ENCODE measurements at regions not wholly inside any gene's neighbourhood (a gene's known extent, or its start where the extent isn't known, plus 50 kb on each side); places are given as distances from the start of the nearest gene placed in this dataset.

GRCh38 chr1:68799096-68799495 lies 302.2 kb upstream of the DEPDC1 start:
- Histone ChIP-seq H3K9me3 (no peaks in the 10 kb centered on the region), H3K4me3 (no peak overlapping the region), H3K27ac (no peak overlapping the region), H3K36me3 (no peaks in the 10 kb centered on the region), H3K27me3 (no peaks in the 10 kb centered on the region), H3K4me1 (peaks cover 0 to 6% (median 0%) of the 10 kb centered on the region in 3 donors)
- TF ChIP-seq EP300 (IDR thresholded peaks at IDR 0.05) (no peak), POLR2AphosphoS5 (IDR thresholded peaks at IDR 0.05) (no peak), POLR2A (IDR thresholded peaks at IDR 0.05) (no peak)
- TF ChIP-seq, protein P1, sequence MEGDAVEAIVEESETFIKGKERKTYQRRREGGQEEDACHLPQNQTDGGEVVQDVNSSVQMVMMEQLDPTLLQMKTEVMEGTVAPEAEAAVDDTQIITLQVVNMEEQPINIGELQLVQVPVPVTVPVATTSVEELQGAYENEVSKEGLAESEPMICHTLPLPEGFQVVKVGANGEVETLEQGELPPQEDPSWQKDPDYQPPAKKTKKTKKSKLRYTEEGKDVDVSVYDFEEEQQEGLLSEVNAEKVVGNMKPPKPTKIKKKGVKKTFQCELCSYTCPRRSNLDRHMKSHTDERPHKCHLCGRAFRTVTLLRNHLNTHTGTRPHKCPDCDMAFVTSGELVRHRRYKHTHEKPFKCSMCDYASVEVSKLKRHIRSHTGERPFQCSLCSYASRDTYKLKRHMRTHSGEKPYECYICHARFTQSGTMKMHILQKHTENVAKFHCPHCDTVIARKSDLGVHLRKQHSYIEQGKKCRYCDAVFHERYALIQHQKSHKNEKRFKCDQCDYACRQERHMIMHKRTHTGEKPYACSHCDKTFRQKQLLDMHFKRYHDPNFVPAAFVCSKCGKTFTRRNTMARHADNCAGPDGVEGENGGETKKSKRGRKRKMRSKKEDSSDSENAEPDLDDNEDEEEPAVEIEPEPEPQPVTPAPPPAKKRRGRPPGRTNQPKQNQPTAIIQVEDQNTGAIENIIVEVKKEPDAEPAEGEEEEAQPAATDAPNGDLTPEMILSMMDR (IDR thresholded peaks at IDR 0.05): no peak
- no peak for ATAC-seq

DNA sequence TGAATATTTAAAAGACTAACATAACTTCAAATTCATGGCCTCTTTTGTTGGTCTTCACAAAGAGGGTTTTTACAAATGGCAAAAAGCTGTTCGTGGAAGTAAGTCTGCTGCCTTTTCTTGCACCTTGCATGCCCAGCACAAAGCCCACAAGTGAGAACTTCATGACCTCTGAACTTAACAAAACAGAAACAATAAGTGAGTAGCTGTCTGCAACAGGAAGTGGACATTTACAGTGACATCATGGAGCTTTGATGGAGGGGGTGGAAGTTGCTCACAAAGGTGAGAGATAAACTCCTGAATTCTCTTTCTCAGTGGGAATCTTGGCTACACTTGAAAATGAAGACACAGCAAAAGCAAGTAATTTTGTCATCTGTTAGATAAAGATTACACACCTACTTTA lies 303.3 kb upstream of the DEPDC1 start:
- Histone ChIP-seq H3K27me3 (no peaks in the 10 kb centered on the region), H3K36me3 (no peaks in the 10 kb centered on the region), H3K4me1 (peaks cover 0 to 6% (median 0%) of the 10 kb centered on the region in 3 donors), H3K9me3 (no peaks in the 10 kb centered on the region), H3K4me3 (no peak overlapping the region), H3K27ac (no peak overlapping the region)
- ATAC-seq: no peak
- WGBS, 2 donors (ENCODE audit: low coverage in 1 of 2): 71 to 100% methylated on average over 1 of the region's 1 CpG
- TF ChIP-seq, protein P1 (IDR thresholded peaks at IDR 0.05): no peak
- TF ChIP-seq POLR2AphosphoS5 (IDR thresholded peaks at IDR 0.05) (no peak), POLR2A (IDR thresholded peaks at IDR 0.05) (no peak), EP300 (IDR thresholded peaks at IDR 0.05) (no peak)

- Histone ChIP-seq H3K4me3 (no peak overlapping the region), H3K27ac (no peak overlapping the region), H3K36me3 (no peaks in the 10 kb centered on the region), H3K4me1 (peaks cover 0 to 6% (median 0%) of the 10 kb centered on the region in 3 donors), H3K9me3 (no peaks in the 10 kb centered on the region), H3K27me3 (no peaks in the 10 kb centered on the region)
- WGBS, 2 donors (ENCODE audit: low coverage in 1 of 2): 65 to 71% methylated on average over 3 to 4 of the region's 5 CpGs
- TF ChIP-seq POLR2A (IDR thresholded peaks at IDR 0.05) (no peak), POLR2AphosphoS5 (IDR thresholded peaks at IDR 0.05) (no peak), EP300 (IDR thresholded peaks at IDR 0.05) (no peak)
- TF ChIP-seq, protein P1 (IDR thresholded peaks at IDR 0.05): no peak
- no peak for ATAC-seq
Observed at GRCh38 chr1:68801440-68801839, 304.6 kb upstream of the DEPDC1 start.

DNA sequence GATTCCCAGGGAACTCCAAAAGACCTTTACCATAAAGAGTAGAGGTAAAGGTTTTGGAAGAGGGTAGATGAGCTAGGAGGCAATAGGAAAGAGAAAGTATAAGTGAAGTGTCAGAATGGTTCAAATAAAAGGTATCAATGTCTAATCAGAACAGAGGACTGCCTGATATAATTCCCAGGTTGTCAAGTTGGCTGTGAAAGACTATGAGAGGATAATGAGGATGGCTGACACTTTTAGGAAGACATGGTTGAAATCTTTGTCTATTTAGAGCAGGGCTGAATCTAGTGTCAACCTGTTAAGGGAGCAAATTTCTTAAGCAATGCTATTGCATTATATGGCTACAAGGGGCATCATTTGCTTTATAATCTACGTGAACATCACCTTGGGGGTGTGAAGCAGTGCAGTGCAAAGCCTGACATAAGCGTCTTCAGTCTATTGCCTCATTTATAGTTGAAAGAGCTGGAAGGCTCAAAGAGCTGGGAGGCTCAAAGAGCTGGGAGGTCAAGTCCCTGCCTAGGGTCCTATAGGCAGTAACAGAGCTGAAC lies 308.3 kb upstream of the DEPDC1 start:
- no peak for ATAC-seq
- H3K36me3 ChIP-seq: no peaks in the 10 kb centered on the region
- TF ChIP-seq POLR2AphosphoS5 (IDR thresholded peaks at IDR 0.05): no peak
- TF ChIP-seq POLR2A (IDR thresholded peaks at IDR 0.05): no peak
- TF ChIP-seq EP300 (IDR thresholded peaks at IDR 0.05): no peak
- TF ChIP-seq, protein P1 (IDR thresholded peaks at IDR 0.05): no peak
- H3K27ac ChIP-seq: no peak overlapping the region
- no peaks in the 10 kb centered on the region for H3K9me3 ChIP-seq
- no peaks in the 10 kb centered on the region for H3K4me1 ChIP-seq
- H3K27me3 ChIP-seq: no peaks in the 10 kb centered on the region
- no peak overlapping the region for H3K4me3 ChIP-seq
- 88 to 100% methylated on average over 2 of the region's 2 CpGs for WGBS, 2 donors (ENCODE audit: low coverage in 1 of 2)

DNA sequence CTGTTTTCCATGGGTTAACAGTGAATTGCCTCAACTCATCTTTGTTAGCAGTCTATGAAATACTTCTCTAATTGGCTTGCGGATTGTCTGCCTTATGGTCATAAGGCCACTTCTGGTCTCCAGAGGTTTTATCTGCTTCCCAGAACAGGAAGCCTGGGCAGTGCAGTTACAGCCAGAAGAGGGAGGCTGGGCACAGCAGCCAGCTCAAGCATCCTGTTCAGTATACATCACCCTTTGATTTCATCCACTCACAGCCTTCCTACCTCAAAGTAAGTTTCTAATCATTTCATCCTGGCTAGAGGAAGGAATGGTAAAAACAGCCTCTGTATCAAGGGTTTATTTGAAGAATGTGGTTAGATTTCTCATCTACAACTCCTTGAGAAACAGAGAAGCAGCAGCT lies 311.5 kb upstream of the DEPDC1 start:
- no peak overlapping the region for H3K27ac ChIP-seq
- H3K9me3 ChIP-seq: no peaks in the 10 kb centered on the region
- TF ChIP-seq POLR2A (IDR thresholded peaks at IDR 0.05) (no peak), EP300 (IDR thresholded peaks at IDR 0.05) (no peak), POLR2AphosphoS5 (IDR thresholded peaks at IDR 0.05) (no peak)
- TF ChIP-seq, protein P1 (IDR thresholded peaks at IDR 0.05): no peak
- no peak overlapping the region for H3K4me3 ChIP-seq
- H3K4me1 ChIP-seq: no peaks in the 10 kb centered on the region
- no peaks in the 10 kb centered on the region for H3K36me3 ChIP-seq
- H3K27me3 ChIP-seq: no peaks in the 10 kb centered on the region
- WGBS, 2 donors (ENCODE audit: low coverage in 1 of 2): 0 to 50% methylated on average over 1 of the region's 1 CpG
- ATAC-seq: no peak

All from gastroesophageal sphincter (tissue), 4 donors.